Epithelial cell of esophagus (primary cell): ENCODE measurements at regions not wholly inside any gene's neighbourhood (a gene's known extent, or its start where the extent isn't known, plus 50 kb on each side); places are given as distances from the start of the nearest gene placed in this dataset.

Experiments used
- DNase-seq: peaks from one replicate; pipeline ENCODE4 v3.0.0; 2010; ENCODE audit warnings: low read depth
- H3K4me3 ChIP-seq: 2 replicates; pipeline ENCODE4 v1.5.1; 2011; ENCODE audit warnings: mild to moderate bottlenecking, low read length, control low read depth
- CTCF ChIP-seq: IDR thresholded peaks from 2 replicates; pipeline ENCODE4 v1.5.1; 2011; ENCODE audit warnings: low read depth, mild to moderate bottlenecking, low read length, control low read depth, inconsistent platforms; ENCODE audit not compliant: insufficient read depth; ENCODE audit errors: missing control alignments

GRCh38 chr3:178404961-178405360 is 131.3 kb upstream of the KCNMB2 start:
- TF ChIP-seq CTCF = no peak
- no peak for DNase-seq
- H3K4me3 ChIP-seq = no peak overlapping the region

GRCh38 chr3:178405531-178405930 is 130.7 kb upstream of the KCNMB2 start:
- no peak overlapping the region for H3K4me3 ChIP-seq
- TF ChIP-seq CTCF = no peak

GRCh38 chr3:178406206-178406605 is 130.0 kb upstream of the KCNMB2 start:
- no peak for TF ChIP-seq CTCF
- H3K4me3 ChIP-seq = no peak overlapping the region
- DNase-seq = no peak

More at GRCh38 chr3:178405531-178405930, 130.7 kb upstream of the KCNMB2 start:
- DNase-seq = no peak

GRCh38 chr3:178415384-178415783 is 120.9 kb upstream of the KCNMB2 start:
- no peak for TF ChIP-seq CTCF
- H3K4me3 ChIP-seq = no peak overlapping the region
- DNase-seq = no peak

- no peak overlapping the region for H3K4me3 ChIP-seq
- TF ChIP-seq CTCF = no peak
- peak; percentile 34 for DNase-seq
Observed at GRCh38 chr3:178417736-178418135, 118.5 kb upstream of the KCNMB2 start.

GRCh38 chr3:178419071-178419470 is 117.2 kb upstream of the KCNMB2 start:
- no peak for TF ChIP-seq CTCF
- H3K4me3 ChIP-seq = no peak overlapping the region
- DNase-seq = peak; percentile 80

- TF ChIP-seq CTCF = no peak
Observed at GRCh38 chr3:178420033-178420432, 116.2 kb upstream of the KCNMB2 start.

More at GRCh38 chr3:178420033-178420432, 116.2 kb upstream of the KCNMB2 start:
- no peak overlapping the region for H3K4me3 ChIP-seq
- DNase-seq = no peak
